DOHH2 (cell line): ENCODE measurements at regions not wholly inside any gene's neighbourhood (a gene's known extent, or its start where the extent isn't known, plus 50 kb on each side); places are given as distances from the start of the nearest gene placed in this dataset.

Experiments
- EZH2phosphoT487 ChIP-seq: fragments of 200-600 bp; sonication (generic); IDR thresholded peaks from 2 replicates; pipeline ENCODE4 v1.6.1; 2017; ENCODE audit warnings: borderline replicate concordance, mild to moderate bottlenecking, antibody characterized with exemption, low read length, moderate library complexity, mixed read lengths
- TF ChIP-seq, protein P1 (sequence below): fragments of 200-600 bp; sonication (generic); IDR thresholded peaks from one replicate; pipeline ENCODE4 v1.5.1; 2014; ENCODE audit warnings: antibody characterized with exemption, mild to moderate bottlenecking, low read depth, low read length; ENCODE audit not compliant: poor library complexity, severe bottlenecking

DNA sequence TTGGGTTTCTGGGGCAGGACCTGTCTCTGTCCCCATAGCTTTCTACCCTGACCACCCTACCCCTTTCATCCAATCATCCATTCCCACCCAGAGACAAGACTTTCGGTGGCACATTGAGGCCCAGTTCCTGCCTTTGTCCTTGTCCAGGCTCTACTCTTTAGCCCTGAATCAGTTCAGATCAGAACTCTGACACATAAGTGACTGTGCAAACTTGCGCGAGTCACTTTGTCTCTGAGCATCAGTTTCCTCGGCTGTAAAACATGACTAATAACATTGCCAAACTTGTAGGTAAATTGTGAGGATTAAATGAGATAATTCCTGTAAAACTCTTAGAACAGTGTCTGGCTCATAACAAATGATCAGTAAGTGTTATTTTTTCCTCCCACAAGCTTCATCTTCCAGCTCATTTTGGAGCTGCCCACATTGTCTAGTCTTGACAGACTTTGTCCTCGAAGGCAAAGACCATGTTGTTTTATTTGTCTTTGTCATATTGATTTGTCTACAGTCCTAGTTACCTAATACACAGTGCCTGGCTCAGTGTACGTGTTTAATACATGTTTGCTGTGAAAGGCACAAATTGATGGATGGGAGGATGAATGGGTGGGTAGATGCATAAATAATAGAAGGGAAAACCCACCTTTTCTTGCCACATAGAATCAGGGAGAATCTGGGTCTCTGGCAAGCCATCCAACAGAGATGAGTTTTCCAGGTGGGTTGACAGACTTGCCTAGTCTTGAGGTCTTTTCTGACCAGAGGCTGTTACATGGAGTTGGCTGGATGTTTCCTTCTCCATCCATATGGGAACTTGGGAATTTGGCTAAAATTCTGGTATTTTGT, 262.9 kb downstream of the OMA1 start:
- TF ChIP-seq, protein P1, sequence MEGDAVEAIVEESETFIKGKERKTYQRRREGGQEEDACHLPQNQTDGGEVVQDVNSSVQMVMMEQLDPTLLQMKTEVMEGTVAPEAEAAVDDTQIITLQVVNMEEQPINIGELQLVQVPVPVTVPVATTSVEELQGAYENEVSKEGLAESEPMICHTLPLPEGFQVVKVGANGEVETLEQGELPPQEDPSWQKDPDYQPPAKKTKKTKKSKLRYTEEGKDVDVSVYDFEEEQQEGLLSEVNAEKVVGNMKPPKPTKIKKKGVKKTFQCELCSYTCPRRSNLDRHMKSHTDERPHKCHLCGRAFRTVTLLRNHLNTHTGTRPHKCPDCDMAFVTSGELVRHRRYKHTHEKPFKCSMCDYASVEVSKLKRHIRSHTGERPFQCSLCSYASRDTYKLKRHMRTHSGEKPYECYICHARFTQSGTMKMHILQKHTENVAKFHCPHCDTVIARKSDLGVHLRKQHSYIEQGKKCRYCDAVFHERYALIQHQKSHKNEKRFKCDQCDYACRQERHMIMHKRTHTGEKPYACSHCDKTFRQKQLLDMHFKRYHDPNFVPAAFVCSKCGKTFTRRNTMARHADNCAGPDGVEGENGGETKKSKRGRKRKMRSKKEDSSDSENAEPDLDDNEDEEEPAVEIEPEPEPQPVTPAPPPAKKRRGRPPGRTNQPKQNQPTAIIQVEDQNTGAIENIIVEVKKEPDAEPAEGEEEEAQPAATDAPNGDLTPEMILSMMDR: no peak
- TF ChIP-seq EZH2phosphoT487: no peak
